ENCODE measurements at regions not wholly inside any gene's neighbourhood (a gene's known extent, or its start where the extent isn't known, plus 50 kb on each side); places are given as distances from the start of the nearest gene placed in this dataset.

- no peak for TF ChIP-seq POU2F2 (IDR thresholded peaks at IDR 0.05; ENCODE audit: borderline replicate concordance, low read depth, low read length)
- TF ChIP-seq E2F4 (IDR thresholded peaks at IDR 0.05; ENCODE audit: low read depth, low read length) = no peak
- peak; percentile 71 for TF ChIP-seq RUNX3 (IDR thresholded peaks at IDR 0.05; ENCODE audit: low read length)
- peak; percentile 62 for TF ChIP-seq YY1 (IDR thresholded peaks at IDR 0.05; ENCODE audit: low read depth, low read length)
- TF ChIP-seq IKZF1 (conservative IDR thresholded peaks at IDR 0.05) = no peak; the same call in 1 of the 2 replicates
- TF ChIP-seq YBX1 (IDR thresholded peaks at IDR 0.05) = no peak
- TF ChIP-seq ZNF687 (IDR thresholded peaks at IDR 0.05) = peak; percentile 99
- no peak for TF ChIP-seq JUND (IDR thresholded peaks at IDR 0.05; ENCODE audit: low read depth, low read length)
- no peak for TF ChIP-seq RB1 (IDR thresholded peaks at IDR 0.05; ENCODE audit: borderline replicate concordance)
- TF ChIP-seq SPI1 (IDR thresholded peaks at IDR 0.05; ENCODE audit: borderline replicate concordance, insufficient read depth, low read depth, low read length) = peak; percentile 98
- TF ChIP-seq SUZ12 (IDR thresholded peaks at IDR 0.05; ENCODE audit: unreplicated experiment) = no peak
- peak; percentile 67; the same call in 1 of the 2 replicates for TF ChIP-seq BMI1 (IDR thresholded peaks at IDR 0.05; ENCODE audit: borderline replicate concordance)
- no peak for TF ChIP-seq BRCA1 (IDR thresholded peaks at IDR 0.05; ENCODE audit: low read depth, low read length)
- TF ChIP-seq MEF2A (IDR thresholded peaks at IDR 0.05; ENCODE audit: insufficient read depth, low read depth, low read length) = peak; percentile 55; the same call in 1 of the 2 replicates
- peak; percentile 68 for TF ChIP-seq E4F1 (IDR thresholded peaks at IDR 0.05; ENCODE audit: borderline replicate concordance, partially characterized antibody)
- no peak for TF ChIP-seq ZBTB40 (IDR thresholded peaks at IDR 0.05; ENCODE audit: borderline replicate concordance)
- TF ChIP-seq SMC3 (IDR thresholded peaks at IDR 0.05; ENCODE audit: borderline replicate concordance, low read length) = no peak
- TF ChIP-seq ZBED1 (IDR thresholded peaks at IDR 0.05; ENCODE audit: borderline replicate concordance) = no peak
Observed at GRCh38 chr2:136238286-136239078, 120.5 kb upstream of the CXCR4 start (continued).

Measured in GM12878 (cell line).